SK-N-SH (cell line): ENCODE measurements at regions not wholly inside any gene's neighbourhood (a gene's known extent, or its start where the extent isn't known, plus 50 kb on each side); places are given as distances from the start of the nearest gene placed in this dataset.

Experiments used
- CTCF ChIA-PET: fragments of 300-600, 350-600 bp; formaldehyde crosslinking; extraction: SDS; loops from one replicate; lab custom pipeline; 2021; lab: Yijun Ruan, JAX
- POLR2A ChIA-PET: fragments of 350-600 bp; sonication (Branson Sonifier 250); formaldehyde crosslinking; extraction: SDS; loops from one replicate; lab custom pipeline; 2020; ENCODE audit warnings: antibody characterized with exemption, inconsistent platforms; lab: Yijun Ruan, JAX
- DNase-seq: peaks from one replicate; pipeline ENCODE4 v3.0.0; 2012
- H2AFZ ChIP-seq: fragments of 200-600 bp; sonication (generic); 2 replicates; pipeline ENCODE4 v1.8.1; 2016; ENCODE audit warnings: antibody characterized with exemption, mild to moderate bottlenecking, low read depth
- H3F3A ChIP-seq: fragments of 200-600 bp; sonication (generic); replicated peaks from 2 replicates; pipeline ENCODE3; 2016; ENCODE audit warnings: antibody characterized with exemption, mild to moderate bottlenecking; ENCODE audit not compliant: insufficient read depth
- H3K27ac ChIP-seq, 2 experiments: fragments of 200-500 bp in 1 of 2; fragments of 200-600 bp in 1 of 2; sonication (Bioruptor generic) in 1 of 2; sonication (generic), shearing (Covaris generic) in 1 of 2; 2 replicates each; pipeline versions ENCODE4 v1.5.1 to v1.6.1; 2014 to 2016; ENCODE audit warnings: low read depth in 2 of 2, inconsistent platforms in 1 of 2, low read length in 1 of 2, mild to moderate bottlenecking in 1 of 2, mixed read lengths in 1 of 2
- H3K27me3 ChIP-seq: fragments of 200-600 bp; sonication (generic), shearing (Covaris generic); 2 replicates; pipeline ENCODE4 v1.6.1; 2016; ENCODE audit warnings: mixed run types; ENCODE audit not compliant: insufficient read depth
- H3K36me3 ChIP-seq, 2 experiments: fragments of 200-500 bp in 1 of 2; fragments of 200-600 bp in 1 of 2; sonication (Bioruptor generic) in 1 of 2; sonication (generic) in 1 of 2; replicated peaks in 1 of 2; 2 replicates each; pipeline versions ENCODE3 to v1.5.1; 2014 to 2016; ENCODE audit warnings: low read length in 1 of 2, mild to moderate bottlenecking in 1 of 2; ENCODE audit not compliant: insufficient read depth in 2 of 2, control insufficient read depth in 1 of 2
- H3K4me1 ChIP-seq, 2 experiments: fragments of 200-500 bp in 1 of 2; fragments of 200-600 bp in 1 of 2; sonication (Bioruptor generic) in 1 of 2; sonication (generic), shearing (Covaris generic) in 1 of 2; 2 replicates each; pipeline versions ENCODE4 v1.5.1 to v1.6.1; 2014 to 2016; ENCODE audit warnings: low read depth in 1 of 2, low read length in 1 of 2, mixed run types in 1 of 2; ENCODE audit not compliant: insufficient read depth in 2 of 2, control insufficient read depth in 1 of 2
- H3K4me2 ChIP-seq: fragments of 200-600 bp; sonication (generic), shearing (Covaris generic); 2 replicates; pipeline ENCODE4 v1.6.1; 2017; ENCODE audit warnings: mixed run types
- H3K4me3 ChIP-seq, 2 experiments: fragments of 200-500 bp in 1 of 2; fragments of 200-600 bp in 1 of 2; sonication (Bioruptor generic) in 1 of 2; sonication (generic), shearing (Covaris generic) in 1 of 2; 2 replicates each; pipeline versions ENCODE4 v1.5.1 to v1.8.1; 2014 to 2016; ENCODE audit warnings: low read depth in 2 of 2, inconsistent platforms in 1 of 2, low read length in 1 of 2, mild to moderate bottlenecking in 1 of 2, mixed read lengths in 1 of 2, moderate library complexity in 1 of 2
- H3K79me2 ChIP-seq: fragments of 200-600 bp; sonication (generic); 2 replicates; pipeline ENCODE4 v1.8.1; 2017; ENCODE audit warnings: mild to moderate bottlenecking; ENCODE audit not compliant: insufficient read depth
- H3K9ac ChIP-seq: fragments of 200-600 bp; sonication (generic); 2 replicates; pipeline ENCODE4 v1.6.1; 2017; ENCODE audit warnings: mixed run types
- H3K9me2 ChIP-seq: fragments of 200-600 bp; sonication (generic); 2 replicates; pipeline ENCODE4 v1.6.1; 2017; ENCODE audit warnings: mixed run types
- H3K9me3 ChIP-seq: fragments of 200-600 bp; sonication (generic); 2 replicates; pipeline ENCODE4 v1.6.1; 2017; ENCODE audit warnings: mixed run types, mild to moderate bottlenecking, moderate library complexity
- H4K20me1 ChIP-seq: fragments of 200-600 bp; sonication (generic); 2 replicates; pipeline ENCODE4 v1.6.1; 2017; ENCODE audit warnings: mild to moderate bottlenecking, mixed run types; ENCODE audit not compliant: insufficient read depth
- ELF1 ChIP-seq: IDR thresholded peaks from 2 replicates; pipeline ENCODE4 v1.4.0; 2012
- EP300 ChIP-seq, 2 experiments: IDR thresholded peaks; 2 replicates each; pipeline versions ENCODE4 v1.4.0 to v1.6.1; 2012; ENCODE audit warnings: borderline replicate concordance in 1 of 2, low read depth in 1 of 2, low read length in 1 of 2
- EZH2phosphoT487 ChIP-seq: fragments of 200-600 bp; sonication (generic); IDR thresholded peaks from 2 replicates; pipeline ENCODE4 v1.6.1; 2017; ENCODE audit warnings: low read depth, mixed run types, mild to moderate bottlenecking, antibody characterized with exemption, moderate library complexity, borderline replicate concordance
- FOXJ3 ChIP-seq: sonication (generic); formaldehyde crosslinking; IDR thresholded peaks from 2 replicates; pipeline ENCODE4 v1.5.1; 2020; ENCODE audit warnings: mild to moderate bottlenecking, missing genetic modification reagents
- JUND ChIP-seq: IDR thresholded peaks from 2 replicates; pipeline ENCODE4 v1.4.0; 2012
- POLR2AphosphoS5 ChIP-seq: IDR thresholded peaks from 2 replicates; pipeline ENCODE4 v1.6.1; 2012; ENCODE audit warnings: low read depth, low read length
- RCOR1 ChIP-seq: fragments of 150-350 bp; IDR thresholded peaks from 2 replicates; pipeline ENCODE4 v1.6.1; 2017; ENCODE audit warnings: antibody characterized with exemption, low read length
- RFX5 ChIP-seq: IDR thresholded peaks from 2 replicates; pipeline ENCODE4 v1.6.1; 2012; ENCODE audit warnings: mild to moderate bottlenecking, improper control_type of control experiment, low read length
- SMC3 ChIP-seq: IDR thresholded peaks from 2 replicates; pipeline ENCODE4 v1.6.1; 2012; ENCODE audit warnings: low read depth, low read length, improper control_type of control experiment
- TCF12 ChIP-seq: IDR thresholded peaks from 2 replicates; pipeline ENCODE4 v1.4.0; 2012
- TEAD4 ChIP-seq: IDR thresholded peaks from 2 replicates; pipeline ENCODE4 v1.4.0; 2012; ENCODE audit warnings: mild to moderate bottlenecking, borderline replicate concordance; ENCODE audit not compliant: insufficient read depth
- WGBS: methylation state at CpG from one replicate; pipeline ENCODE4 v1.1.6; 2017; ENCODE audit warnings: low lambda C conversion rate; 5-methylcytosine and 5-hydroxymethylcytosine counted together
- TF ChIP-seq, protein P1 (sequence below): fragments of 150-350 bp; IDR thresholded peaks from 2 replicates; pipeline ENCODE4 v1.6.1; 2016; ENCODE audit warnings: mild to moderate bottlenecking, low read depth, low read length
- TF ChIP-seq, protein P2 (sequence below): IDR thresholded peaks from 2 replicates; pipeline ENCODE4 v1.4.0; 2012; ENCODE audit warnings: low read depth
- TF ChIP-seq, protein P3 (sequence below): IDR thresholded peaks from 2 replicates; pipeline ENCODE4 v1.4.0; 2012; ENCODE audit warnings: low read depth, borderline replicate concordance
- TF ChIP-seq, protein P4 (sequence below): fragments of 150-350 bp; IDR thresholded peaks from 2 replicates; pipeline ENCODE4 v1.6.1; 2017; ENCODE audit warnings: antibody characterized with exemption, low read length, low read depth, borderline replicate concordance
- TF ChIP-seq, protein P5 (sequence below): IDR thresholded peaks from 2 replicates; pipeline ENCODE4 v1.4.0; 2012; ENCODE audit warnings: low read depth, borderline replicate concordance

DNA sequence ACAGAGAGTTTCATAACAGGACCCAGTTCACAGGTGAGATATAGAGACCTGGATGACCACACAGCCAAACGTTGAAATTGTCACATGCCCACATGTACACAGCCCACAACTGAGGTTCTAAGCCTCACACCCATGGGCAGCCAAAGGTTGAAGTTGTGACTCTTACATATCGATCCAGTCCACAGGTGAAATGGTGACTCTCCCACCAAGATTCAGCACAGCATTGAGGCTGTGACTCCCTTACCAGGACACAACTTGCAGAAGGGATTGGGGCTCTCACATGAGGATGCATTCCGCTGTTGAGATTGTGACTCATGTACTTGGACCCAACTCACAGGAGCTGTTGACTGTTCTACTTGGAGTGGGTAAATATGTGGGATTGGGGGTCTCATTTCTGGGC, 1836.4 kb downstream of the TP53TG3F start:
- H3F3A ChIP-seq = no peaks in the 10 kb centered on the region
- TF ChIP-seq, protein P1, sequence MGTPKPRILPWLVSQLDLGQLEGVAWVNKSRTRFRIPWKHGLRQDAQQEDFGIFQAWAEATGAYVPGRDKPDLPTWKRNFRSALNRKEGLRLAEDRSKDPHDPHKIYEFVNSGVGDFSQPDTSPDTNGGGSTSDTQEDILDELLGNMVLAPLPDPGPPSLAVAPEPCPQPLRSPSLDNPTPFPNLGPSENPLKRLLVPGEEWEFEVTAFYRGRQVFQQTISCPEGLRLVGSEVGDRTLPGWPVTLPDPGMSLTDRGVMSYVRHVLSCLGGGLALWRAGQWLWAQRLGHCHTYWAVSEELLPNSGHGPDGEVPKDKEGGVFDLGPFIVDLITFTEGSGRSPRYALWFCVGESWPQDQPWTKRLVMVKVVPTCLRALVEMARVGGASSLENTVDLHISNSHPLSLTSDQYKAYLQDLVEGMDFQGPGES = no peak
- TF ChIP-seq, protein P2, sequence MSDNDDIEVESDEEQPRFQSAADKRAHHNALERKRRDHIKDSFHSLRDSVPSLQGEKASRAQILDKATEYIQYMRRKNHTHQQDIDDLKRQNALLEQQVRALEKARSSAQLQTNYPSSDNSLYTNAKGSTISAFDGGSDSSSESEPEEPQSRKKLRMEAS = no peak
- TF ChIP-seq FOXJ3 = no peak
- TF ChIP-seq EZH2phosphoT487 = no peak
- no peak for TF ChIP-seq RCOR1
- no peak for TF ChIP-seq POLR2AphosphoS5
- no peak for TF ChIP-seq ELF1
- no peak for TF ChIP-seq TCF12
- TF ChIP-seq SMC3 = no peak
- TF ChIP-seq, protein P3, sequence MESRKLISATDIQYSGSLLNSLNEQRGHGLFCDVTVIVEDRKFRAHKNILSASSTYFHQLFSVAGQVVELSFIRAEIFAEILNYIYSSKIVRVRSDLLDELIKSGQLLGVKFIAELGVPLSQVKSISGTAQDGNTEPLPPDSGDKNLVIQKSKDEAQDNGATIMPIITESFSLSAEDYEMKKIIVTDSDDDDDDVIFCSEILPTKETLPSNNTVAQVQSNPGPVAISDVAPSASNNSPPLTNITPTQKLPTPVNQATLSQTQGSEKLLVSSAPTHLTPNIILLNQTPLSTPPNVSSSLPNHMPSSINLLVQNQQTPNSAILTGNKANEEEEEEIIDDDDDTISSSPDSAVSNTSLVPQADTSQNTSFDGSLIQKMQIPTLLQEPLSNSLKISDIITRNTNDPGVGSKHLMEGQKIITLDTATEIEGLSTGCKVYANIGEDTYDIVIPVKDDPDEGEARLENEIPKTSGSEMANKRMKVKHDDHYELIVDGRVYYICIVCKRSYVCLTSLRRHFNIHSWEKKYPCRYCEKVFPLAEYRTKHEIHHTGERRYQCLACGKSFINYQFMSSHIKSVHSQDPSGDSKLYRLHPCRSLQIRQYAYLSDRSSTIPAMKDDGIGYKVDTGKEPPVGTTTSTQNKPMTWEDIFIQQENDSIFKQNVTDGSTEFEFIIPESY = no peak
- TF ChIP-seq JUND = no peak
- TF ChIP-seq, protein P4, sequence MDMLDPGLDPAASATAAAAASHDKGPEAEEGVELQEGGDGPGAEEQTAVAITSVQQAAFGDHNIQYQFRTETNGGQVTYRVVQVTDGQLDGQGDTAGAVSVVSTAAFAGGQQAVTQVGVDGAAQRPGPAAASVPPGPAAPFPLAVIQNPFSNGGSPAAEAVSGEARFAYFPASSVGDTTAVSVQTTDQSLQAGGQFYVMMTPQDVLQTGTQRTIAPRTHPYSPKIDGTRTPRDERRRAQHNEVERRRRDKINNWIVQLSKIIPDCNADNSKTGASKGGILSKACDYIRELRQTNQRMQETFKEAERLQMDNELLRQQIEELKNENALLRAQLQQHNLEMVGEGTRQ = no peak
- no peak for TF ChIP-seq RFX5
- TF ChIP-seq EP300 (IDR thresholded peaks at IDR 0.05; ENCODE audit: borderline replicate concordance in 1 of 2, low read depth in 1 of 2, low read length in 1 of 2) = no peak
- TF ChIP-seq, protein P5, sequence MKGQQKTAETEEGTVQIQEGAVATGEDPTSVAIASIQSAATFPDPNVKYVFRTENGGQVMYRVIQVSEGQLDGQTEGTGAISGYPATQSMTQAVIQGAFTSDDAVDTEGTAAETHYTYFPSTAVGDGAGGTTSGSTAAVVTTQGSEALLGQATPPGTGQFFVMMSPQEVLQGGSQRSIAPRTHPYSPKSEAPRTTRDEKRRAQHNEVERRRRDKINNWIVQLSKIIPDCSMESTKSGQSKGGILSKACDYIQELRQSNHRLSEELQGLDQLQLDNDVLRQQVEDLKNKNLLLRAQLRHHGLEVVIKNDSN = no peak
- no peak for TF ChIP-seq TEAD4
- TF ChIP-seq, all 33 proteins: peak for 0
- Histone ChIP-seq H3K36me3 (no peaks in the 10 kb centered on the region), H3K4me3 (no peak overlapping the region), H3K4me1 (no peaks in the 10 kb centered on the region), H3K9me3 (no peaks in the 10 kb centered on the region), H3K79me2 (no peaks in the 10 kb centered on the region), H3K27me3 (no peaks in the 10 kb centered on the region), H2AFZ (no peak overlapping the region), H3K9me2 (no peaks in the 10 kb centered on the region), H4K20me1 (no peaks in the 10 kb centered on the region), H3K27ac (no peak overlapping the region), H3K9ac (no peak overlapping the region), H3K4me2 (no peak overlapping the region)
- DNase-seq = no peak
- CTCF ChIA-PET = interaction anchor here (0.6 kb wide), 1 partner anchor 19 kb away, joined by 3 read pairs; no protein-coding TSS in a partner anchor
- POLR2A ChIA-PET = no interaction called here
- WGBS = 4% methylated on average over 3 of the region's 3 CpGs
